Choroid plexus epithelial cell (primary cell): ENCODE measurements at regions not wholly inside any gene's neighbourhood (a gene's known extent, or its start where the extent isn't known, plus 50 kb on each side); places are given as distances from the start of the nearest gene placed in this dataset.

ENCODE experiments used
- DNase-seq: peaks from one replicate; pipeline ENCODE4 v3.0.0-alpha.2; 2010; ENCODE audit warnings: low read depth
- H3K4me3 ChIP-seq: 2 replicates; pipeline ENCODE4 v1.5.1; 2011; ENCODE audit warnings: low read depth, mild to moderate bottlenecking, control low read depth, low read length, moderate library complexity
- CTCF ChIP-seq: conservative IDR thresholded peaks from 2 replicates; pipeline ENCODE4 v1.5.1; 2011; ENCODE audit warnings: low read depth, mild to moderate bottlenecking, control low read depth, inconsistent platforms, low read length, moderate library complexity

GRCh38 chr13:111659219-111659775 is 338.9 kb downstream of the TEX29 start:
- TF ChIP-seq CTCF = no peak
- no peak for DNase-seq
- no peak overlapping the region for H3K4me3 ChIP-seq

GRCh38 chr13:111659842-111660241 is 339.4 kb downstream of the TEX29 start:
- DNase-seq = no peak
- TF ChIP-seq CTCF = no peak
- H3K4me3 ChIP-seq = no peak overlapping the region

GRCh38 chr13:111661052-111661451 is 340.6 kb downstream of the TEX29 start:
- DNase-seq = no peak
- no peak overlapping the region for H3K4me3 ChIP-seq
- no peak for TF ChIP-seq CTCF

GRCh38 chr13:111661776-111662175 is 341.3 kb downstream of the TEX29 start:
- TF ChIP-seq CTCF = no peak
- no peak overlapping the region for H3K4me3 ChIP-seq
- no peak for DNase-seq

GRCh38 chr13:111662451-111662850 is 342.0 kb downstream of the TEX29 start:
- no peak overlapping the region for H3K4me3 ChIP-seq
- no peak for DNase-seq
- TF ChIP-seq CTCF = no peak

- TF ChIP-seq CTCF = no peak
- no peak overlapping the region for H3K4me3 ChIP-seq
- no peak for DNase-seq
Measured at GRCh38 chr13:111662895-111663294, 342.5 kb downstream of the TEX29 start.

GRCh38 chr13:111663505-111663904 is 343.1 kb downstream of the TEX29 start:
- TF ChIP-seq CTCF = no peak
- no peak for DNase-seq
- no peak overlapping the region for H3K4me3 ChIP-seq
